ENCODE measurements at regions not wholly inside any gene's neighbourhood (a gene's known extent, or its start where the extent isn't known, plus 50 kb on each side); places are given as distances from the start of the nearest gene placed in this dataset.
A peak's percentile ranks its signal among the peaks of the same experiment; 100 is the strongest.

DNA sequence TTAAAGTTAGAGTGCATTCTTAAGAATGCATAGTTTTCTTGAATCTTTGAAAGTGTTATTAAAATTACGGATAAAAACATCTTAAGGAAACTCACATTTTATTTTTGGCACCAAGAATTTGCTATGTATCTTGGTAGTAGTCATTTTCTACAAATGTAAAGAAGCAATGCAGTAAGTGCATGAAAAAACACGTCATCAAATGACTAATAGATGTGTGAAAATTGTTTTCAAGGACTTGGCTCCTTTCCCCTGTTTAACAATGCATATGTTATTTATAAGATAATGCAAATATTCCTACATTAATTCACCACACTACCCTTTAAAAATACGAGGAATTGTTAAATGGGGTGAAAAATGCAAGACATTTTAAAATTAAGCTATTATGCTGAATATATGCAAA lies 461.2 kb upstream of the PCDH7 start:
- H3K9ac ChIP-seq (ENCODE audit: low read length in 3 of 3): no peak overlapping the region

GRCh38 chr4:30262379-30262778 lies 457.8 kb upstream of the PCDH7 start:
- Histone ChIP-seq H3K9ac (ENCODE audit: low read length in 3 of 3) (no peak overlapping the region), H3K4me3 (ENCODE audit: low read length in 3 of 3) (no peak overlapping the region), H3K4me1 (ENCODE audit: control insufficient read depth in 2 of 3, insufficient read depth in 2 of 3, low read depth in 1 of 3, low read length in 3 of 3) (no peaks in the 10 kb centered on the region), H3K9me3 (ENCODE audit: control insufficient read depth in 2 of 3, insufficient read depth in 1 of 3, low read length in 3 of 3) (no peaks in the 10 kb centered on the region), H3K27ac (ENCODE audit: low read depth in 2 of 2, low read length in 2 of 2) (no peak overlapping the region), H3K27me3 (ENCODE audit: control insufficient read depth, insufficient read depth, low read length) (no peaks in the 10 kb centered on the region), H3K36me3 (ENCODE audit: control insufficient read depth in 2 of 3, insufficient read depth in 3 of 3, low read length in 3 of 3) (no peaks in the 10 kb centered on the region)
- FAIRE-seq (no peak), DNase-seq (no peak)
- intact Hi-C loops (cut with DNase I): no loop called here
- TF ChIP-seq CTCF (IDR thresholded peaks at IDR 0.05; ENCODE audit: borderline replicate concordance, extremely low read depth, insufficient read depth): no peak

More for the DNA sequence above, 461.2 kb upstream of the PCDH7 start:
- Histone ChIP-seq H3K4me3 (ENCODE audit: low read length in 3 of 3) (no peak overlapping the region), H3K27me3 (ENCODE audit: control insufficient read depth, insufficient read depth, low read length) (no peaks in the 10 kb centered on the region), H3K27ac (ENCODE audit: low read depth in 2 of 2, low read length in 2 of 2) (no peak overlapping the region), H3K36me3 (ENCODE audit: control insufficient read depth in 2 of 3, insufficient read depth in 3 of 3, low read length in 3 of 3) (no peaks in the 10 kb centered on the region), H3K9me3 (ENCODE audit: control insufficient read depth in 2 of 3, insufficient read depth in 1 of 3, low read length in 3 of 3) (no peaks in the 10 kb centered on the region), H3K4me1 (ENCODE audit: control insufficient read depth in 2 of 3, insufficient read depth in 2 of 3, low read depth in 1 of 3, low read length in 3 of 3) (no peaks in the 10 kb centered on the region)
- intact Hi-C loops (cut with DNase I): no loop called here
- FAIRE-seq (no peak), DNase-seq (no peak)
- no peak for TF ChIP-seq CTCF (IDR thresholded peaks at IDR 0.05; ENCODE audit: borderline replicate concordance, extremely low read depth, insufficient read depth)

DNA sequence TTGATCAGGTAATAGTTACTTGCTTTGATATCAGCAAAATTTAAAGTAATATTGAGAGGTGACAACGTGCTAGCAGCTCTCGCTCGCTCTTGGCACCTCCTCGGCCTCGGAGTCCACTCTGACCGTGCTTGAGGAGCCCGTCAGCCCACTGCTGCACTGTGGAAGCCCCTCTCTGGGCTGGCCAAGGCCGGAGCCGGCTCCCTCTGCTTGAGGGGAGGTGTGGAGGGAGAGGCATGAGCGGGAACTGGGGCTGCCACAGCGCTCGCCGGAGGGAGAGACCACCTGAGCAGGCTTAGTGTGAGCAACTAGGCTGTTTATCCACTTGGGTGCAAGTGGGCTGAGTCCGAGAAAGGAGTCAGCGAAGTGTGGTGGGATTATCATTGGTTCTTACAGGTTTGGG lies 455.7 kb upstream of the PCDH7 start:
- FAIRE-seq (no peak), DNase-seq (peak in 1 of 5 donors; percentile 61)
- no peaks in the 10 kb centered on the region for H3K9me3 ChIP-seq (ENCODE audit: control insufficient read depth in 2 of 3, insufficient read depth in 1 of 3, low read length in 3 of 3)
- no peaks in the 10 kb centered on the region for H3K4me1 ChIP-seq (ENCODE audit: control insufficient read depth in 2 of 3, insufficient read depth in 2 of 3, low read depth in 1 of 3, low read length in 3 of 3)
- H3K9ac ChIP-seq (ENCODE audit: low read length in 3 of 3): no peak overlapping the region
- H3K4me3 ChIP-seq (ENCODE audit: low read length in 3 of 3): no peak overlapping the region
- TF ChIP-seq CTCF (IDR thresholded peaks at IDR 0.05; ENCODE audit: borderline replicate concordance, extremely low read depth, insufficient read depth): no peak
- H3K36me3 ChIP-seq (ENCODE audit: control insufficient read depth in 2 of 3, insufficient read depth in 3 of 3, low read length in 3 of 3): no peaks in the 10 kb centered on the region
- intact Hi-C loops (cut with DNase I): no loop called here
- no peaks in the 10 kb centered on the region for H3K27me3 ChIP-seq (ENCODE audit: control insufficient read depth, insufficient read depth, low read length)
- no peak overlapping the region for H3K27ac ChIP-seq (ENCODE audit: low read depth in 2 of 2, low read length in 2 of 2)

- Histone ChIP-seq H3K9ac (ENCODE audit: low read length in 3 of 3) (no peak overlapping the region), H3K4me1 (ENCODE audit: control insufficient read depth in 2 of 3, insufficient read depth in 2 of 3, low read depth in 1 of 3, low read length in 3 of 3) (no peaks in the 10 kb centered on the region), H3K27me3 (ENCODE audit: control insufficient read depth, insufficient read depth, low read length) (no peaks in the 10 kb centered on the region), H3K36me3 (ENCODE audit: control insufficient read depth in 2 of 3, insufficient read depth in 3 of 3, low read length in 3 of 3) (no peaks in the 10 kb centered on the region), H3K9me3 (ENCODE audit: control insufficient read depth in 2 of 3, insufficient read depth in 1 of 3, low read length in 3 of 3) (no peaks in the 10 kb centered on the region), H3K4me3 (ENCODE audit: low read length in 3 of 3) (no peak overlapping the region), H3K27ac (ENCODE audit: low read depth in 2 of 2, low read length in 2 of 2) (no peak overlapping the region)
- DNase-seq (no peak), FAIRE-seq (no peak)
- no peak for TF ChIP-seq CTCF (IDR thresholded peaks at IDR 0.05; ENCODE audit: borderline replicate concordance, extremely low read depth, insufficient read depth)
- intact Hi-C loops (cut with DNase I): no loop called here
These were observed 454.5 kb upstream of the PCDH7 start for GRCh38 chr4:30265716-30266115.
